ENCODE measurements at regions not wholly inside any gene's neighbourhood (a gene's known extent, or its start where the extent isn't known, plus 50 kb on each side); places are given as distances from the start of the nearest gene placed in this dataset.
A peak's percentile ranks its signal among the peaks of the same experiment; 100 is the strongest.
"Not testable (repeated sequence)": the region's sequence is repeated elsewhere in the genome, so short reads cannot be mapped to it uniquely, and the experiment has no call there.

DNA sequence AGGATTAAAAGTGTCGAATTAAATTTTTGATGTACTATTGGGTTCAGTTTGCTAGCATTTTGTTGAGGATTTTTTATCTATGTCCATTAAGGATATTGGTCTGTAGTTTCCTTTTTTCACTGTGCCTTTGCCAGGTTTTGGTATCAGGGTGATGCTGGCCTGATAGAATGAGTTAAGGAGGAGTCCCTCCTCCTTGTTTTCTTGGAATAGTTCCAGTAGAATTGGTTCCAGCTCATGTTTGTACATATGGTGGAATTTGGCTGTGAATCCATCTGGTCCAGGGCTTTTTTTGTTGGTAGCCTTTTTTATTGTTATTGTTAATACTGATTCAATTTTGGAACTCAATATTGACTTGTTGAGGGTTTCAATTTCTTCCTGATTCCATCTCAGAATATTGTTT lies 141.8 kb downstream of the SIM1 start:
- DNase-seq (ENCODE audit: low read depth) = no peak

DNA sequence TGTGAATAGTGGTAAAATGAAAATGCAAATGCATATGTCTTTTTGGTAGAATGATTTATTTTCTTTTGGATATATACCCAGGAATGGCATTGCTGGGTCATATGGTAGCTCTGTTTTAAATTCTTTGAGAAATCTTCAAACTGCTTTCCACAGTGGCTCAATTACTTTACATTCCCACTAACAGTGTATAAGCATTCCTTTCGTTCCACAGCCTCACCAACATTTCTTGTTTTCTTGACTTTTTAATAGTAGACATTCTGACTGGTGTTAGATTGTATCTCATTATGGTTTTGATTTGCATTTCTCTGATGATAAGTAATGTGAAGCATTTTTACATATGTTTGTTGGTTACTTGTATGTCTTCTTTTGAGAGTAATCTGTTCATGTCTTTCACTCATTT lies 144.0 kb downstream of the SIM1 start:
- no peak for DNase-seq (ENCODE audit: low read depth)

- no peak for DNase-seq (ENCODE audit: low read depth)
Measured at GRCh38 chr6:100317031-100317430, 147.7 kb downstream of the SIM1 start.

DNA sequence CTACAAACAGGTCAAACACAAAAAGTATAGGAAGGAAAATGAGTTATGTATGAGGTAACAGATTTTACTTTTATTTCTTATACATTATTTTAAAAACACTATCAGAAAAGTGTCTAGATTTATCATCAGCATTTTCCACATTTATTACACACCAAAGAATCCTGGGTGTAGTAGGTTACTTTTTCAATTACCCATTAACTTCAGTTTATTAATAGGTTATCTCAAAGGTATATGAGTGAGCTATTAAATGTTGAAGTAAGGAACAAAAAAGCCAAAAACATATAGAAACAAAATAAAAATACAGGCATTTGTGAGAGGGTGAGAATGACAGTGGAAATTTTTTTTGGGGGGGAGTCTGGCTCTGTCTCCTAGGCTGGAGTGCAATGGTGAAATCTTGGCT lies 150.5 kb downstream of the SIM1 start:
- DNase-seq (ENCODE audit: low read depth) = no peak

GRCh38 chr6:100311707-100312251 lies 152.9 kb downstream of the SIM1 start:
- no peak for DNase-seq (ENCODE audit: low read depth)

DNA sequence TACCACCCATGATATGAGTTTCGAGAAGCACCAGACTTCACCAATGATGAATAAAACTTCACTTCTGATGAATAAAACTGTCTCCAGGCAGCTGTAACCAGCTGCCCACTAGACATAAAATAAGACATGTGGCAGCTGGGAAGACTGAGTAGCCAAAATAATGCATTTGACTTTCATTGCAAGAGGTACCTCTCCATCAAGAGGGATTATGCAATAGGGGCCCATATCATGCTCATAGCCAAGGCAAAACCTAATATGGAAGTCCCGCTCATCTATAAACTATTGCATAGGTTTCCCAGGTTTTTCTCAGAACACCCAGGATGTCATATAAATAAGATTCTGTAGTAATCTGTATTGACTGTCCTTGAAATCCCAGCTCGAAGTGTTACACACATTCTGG lies 155.5 kb downstream of the SIM1 start:
- no peak for DNase-seq (ENCODE audit: low read depth)

- no peak for DNase-seq (ENCODE audit: low read depth)
Measured at GRCh38 chr6:100307561-100307960, 157.2 kb downstream of the SIM1 start.

DNA sequence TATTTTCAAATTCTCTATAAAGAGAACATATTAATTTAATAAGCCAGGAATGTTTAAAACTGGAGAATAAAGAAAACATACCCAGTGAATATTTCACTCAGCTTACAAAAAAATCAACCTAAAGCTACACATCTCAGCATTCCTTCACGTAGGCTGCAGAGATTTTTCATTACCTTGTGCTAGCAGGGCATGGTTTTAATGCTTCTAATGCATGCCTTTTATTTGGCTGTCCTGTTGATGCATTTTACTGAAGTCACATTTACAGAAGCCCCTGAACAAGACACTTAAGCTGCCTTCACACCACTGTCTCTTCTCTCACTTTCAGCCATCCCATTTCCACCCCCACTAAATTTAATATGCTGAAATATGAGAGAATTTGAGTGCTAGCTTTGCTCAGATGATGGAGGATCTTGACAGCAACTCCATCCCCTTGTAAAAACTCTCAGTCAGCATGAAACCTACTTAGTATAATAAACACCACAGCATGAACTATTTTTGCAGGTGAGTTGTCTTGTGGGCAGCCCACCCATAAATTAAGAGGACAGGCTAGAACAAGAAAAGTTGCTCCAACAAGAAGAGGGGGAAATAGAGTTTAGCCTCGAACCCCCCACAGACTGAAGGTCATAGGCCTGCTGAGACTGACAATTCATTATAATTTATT lies 159.4 kb downstream of the SIM1 start:
- DNase-seq (ENCODE audit: low read depth) = no peak

DNA sequence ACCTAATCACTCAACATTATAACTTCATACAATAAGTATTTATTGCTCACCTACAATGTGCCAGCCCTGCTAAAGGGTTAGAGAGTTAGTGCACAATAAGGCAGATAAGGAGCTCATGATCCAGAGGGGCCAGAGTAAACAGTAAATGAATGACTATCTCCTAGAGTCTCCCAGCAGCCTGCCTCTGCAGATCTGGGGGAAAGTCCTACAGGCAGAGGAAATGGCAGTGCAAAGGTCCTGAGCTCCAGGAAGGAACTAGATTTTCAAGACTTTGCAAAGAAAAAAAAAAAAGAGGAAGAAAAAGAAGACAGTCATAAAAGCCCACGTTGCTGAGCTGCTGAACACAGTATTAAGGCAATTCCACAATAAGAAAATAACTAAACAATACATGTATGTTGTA lies 160.1 kb downstream of the SIM1 start:
- no peak for DNase-seq (ENCODE audit: low read depth)

DNA sequence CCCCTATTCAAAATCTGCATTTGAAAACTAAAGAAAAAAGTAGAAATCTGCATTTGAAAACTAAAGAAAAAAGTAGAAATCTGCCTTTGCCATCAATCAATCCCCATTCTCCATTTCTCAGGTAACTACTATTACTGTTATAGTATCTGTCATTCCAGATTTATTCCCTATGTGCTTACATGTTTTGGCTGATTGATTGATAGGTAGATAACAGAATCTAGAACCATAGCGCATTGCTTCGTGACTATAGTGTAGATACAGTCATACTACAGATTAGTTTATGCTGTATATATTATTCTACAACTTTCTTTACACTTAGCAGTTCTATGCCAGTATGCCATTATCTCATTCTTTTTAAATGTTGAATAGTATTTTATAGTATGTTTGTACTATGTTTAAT lies 163.0 kb downstream of the SIM1 start:
- DNase-seq (ENCODE audit: low read depth) = no peak

DNA sequence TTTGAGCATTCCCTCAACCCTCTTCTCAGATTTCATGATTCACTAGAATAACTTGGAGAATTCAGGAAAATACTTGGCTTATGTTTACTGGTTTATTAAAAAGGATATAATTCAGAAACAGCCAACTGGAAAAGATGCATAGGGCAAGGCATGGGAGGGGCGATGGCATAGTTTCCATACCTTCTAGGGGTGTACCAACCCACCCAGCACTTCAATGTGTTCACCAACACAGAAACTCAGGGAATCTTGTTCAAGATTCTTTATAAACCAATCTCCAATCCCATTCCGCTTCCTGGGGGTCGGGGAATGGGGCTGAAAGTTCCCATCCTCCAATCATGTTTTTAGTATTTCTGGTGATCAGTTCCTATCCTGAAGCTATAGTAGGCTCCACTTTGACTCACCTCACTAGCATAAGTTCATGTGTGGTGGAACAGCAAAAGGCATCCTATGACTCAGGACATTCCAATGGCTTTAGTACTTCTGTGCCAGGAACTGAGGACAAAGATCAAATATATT lies 164.4 kb downstream of the SIM1 start:
- DNase-seq (ENCODE audit: low read depth) = peak; percentile 82

DNA sequence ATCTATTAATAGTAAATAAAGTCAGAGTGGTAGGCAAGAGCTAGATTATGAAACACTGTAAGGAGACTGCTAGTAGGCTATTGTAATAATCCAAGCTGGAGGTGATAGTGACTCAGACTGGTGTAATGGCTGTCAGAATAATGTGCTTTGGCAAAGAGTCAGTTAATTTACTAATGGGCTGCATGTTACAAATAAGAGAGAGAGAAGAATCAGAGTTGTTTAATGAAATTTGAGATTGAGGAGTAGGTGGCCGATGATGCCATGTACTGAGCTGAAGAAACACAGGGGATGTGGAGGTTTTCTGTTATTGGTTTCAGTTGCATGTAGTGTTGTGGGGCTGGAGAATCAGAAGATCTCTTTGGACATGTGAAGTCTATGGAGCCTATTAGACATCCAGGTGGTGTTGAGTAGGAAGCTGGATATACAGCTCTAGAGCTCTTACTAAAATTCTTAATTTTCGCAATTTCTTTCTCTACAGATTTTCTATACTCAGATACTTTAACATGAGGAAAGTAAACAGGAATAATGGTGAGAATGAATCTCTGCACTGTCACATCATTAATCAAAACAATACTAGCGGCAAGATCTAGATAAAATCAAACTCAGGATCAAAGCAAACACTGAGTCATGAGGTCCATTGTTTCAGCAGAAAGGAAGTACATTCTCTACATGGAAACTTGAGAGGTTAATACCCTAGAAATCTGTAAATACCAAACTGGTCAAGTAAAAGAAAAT lies 167.7 kb downstream of the SIM1 start:
- peak; percentile 49 for DNase-seq (ENCODE audit: low read depth)

DNA sequence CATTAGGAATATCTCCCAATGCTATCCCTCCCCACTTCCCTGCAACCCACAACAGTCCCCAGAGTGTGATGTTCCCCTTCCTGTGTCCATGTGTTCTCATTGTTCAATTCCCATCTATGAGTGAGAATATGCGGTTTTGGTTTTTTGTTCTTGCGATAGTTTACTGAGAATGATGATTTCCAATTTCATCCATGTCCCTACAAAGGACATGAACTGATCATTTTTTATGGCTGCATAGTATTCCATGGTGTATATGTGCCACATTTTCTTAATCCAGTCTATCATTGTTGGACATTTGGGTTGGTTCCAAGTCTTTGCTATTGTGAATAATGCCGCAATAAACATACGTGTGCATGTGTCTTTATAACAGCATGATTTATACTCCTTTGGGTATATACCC lies 169.5 kb downstream of the SIM1 start:
- not testable (repeated sequence) for DNase-seq (ENCODE audit: low read depth)

- no peak for DNase-seq (ENCODE audit: low read depth)
Measured at GRCh38 chr6:100289285-100289684, 175.4 kb downstream of the SIM1 start.

DNA sequence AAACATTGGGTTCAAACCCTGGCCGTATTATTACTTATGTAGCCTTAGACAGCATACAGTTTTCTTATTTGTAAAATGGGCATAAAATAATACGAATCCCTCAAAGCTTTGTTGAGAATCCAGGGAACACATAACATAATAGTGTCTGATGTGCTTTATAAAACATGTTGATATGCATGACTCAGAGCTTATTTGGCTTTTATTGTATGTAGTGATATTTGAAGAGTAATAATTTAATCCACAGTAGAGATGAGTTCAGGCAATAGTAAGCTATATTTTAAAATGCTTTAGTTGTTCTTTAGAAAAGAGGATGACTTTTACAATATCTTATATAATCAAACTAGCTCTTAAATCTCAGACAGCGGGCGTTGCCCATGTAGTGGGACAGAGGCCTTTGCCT lies 176.4 kb downstream of the SIM1 start:
- no peak for DNase-seq (ENCODE audit: low read depth)

- no peak for DNase-seq (ENCODE audit: low read depth)
Measured at GRCh38 chr6:100283285-100283684, 181.4 kb downstream of the SIM1 start.

DNA sequence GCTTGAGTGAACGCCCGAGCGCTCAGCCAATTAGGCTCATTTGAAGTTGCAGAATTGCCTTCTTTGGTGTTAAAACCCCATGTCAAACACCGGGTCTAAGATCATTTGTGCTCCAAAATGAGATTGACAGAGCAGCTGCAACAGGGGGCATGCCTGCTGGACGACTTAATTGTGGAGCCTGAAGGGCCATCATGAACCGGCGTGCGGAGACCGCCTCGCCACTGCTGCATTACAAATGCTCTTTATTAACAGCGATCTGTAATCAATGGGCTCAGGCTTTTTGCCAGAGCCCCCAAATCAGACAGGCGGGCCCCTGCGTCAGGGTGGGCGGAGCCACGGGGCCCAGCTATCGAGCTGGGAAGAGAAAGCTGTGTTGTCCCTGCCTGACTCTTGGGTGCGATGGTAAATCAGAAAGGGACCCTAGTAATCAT lies 183.2 kb downstream of the SIM1 start:
- DNase-seq (ENCODE audit: low read depth) = no peak

GRCh38 chr6:100276311-100277057 lies 188.2 kb downstream of the SIM1 start:
- DNase-seq (ENCODE audit: low read depth) = no peak

- DNase-seq (ENCODE audit: low read depth) = no peak
Measured at GRCh38 chr6:100274147-100274546, 190.6 kb downstream of the SIM1 start.

GRCh38 chr6:100271625-100272024 lies 193.1 kb downstream of the SIM1 start:
- DNase-seq (ENCODE audit: low read depth) = no peak

DNA sequence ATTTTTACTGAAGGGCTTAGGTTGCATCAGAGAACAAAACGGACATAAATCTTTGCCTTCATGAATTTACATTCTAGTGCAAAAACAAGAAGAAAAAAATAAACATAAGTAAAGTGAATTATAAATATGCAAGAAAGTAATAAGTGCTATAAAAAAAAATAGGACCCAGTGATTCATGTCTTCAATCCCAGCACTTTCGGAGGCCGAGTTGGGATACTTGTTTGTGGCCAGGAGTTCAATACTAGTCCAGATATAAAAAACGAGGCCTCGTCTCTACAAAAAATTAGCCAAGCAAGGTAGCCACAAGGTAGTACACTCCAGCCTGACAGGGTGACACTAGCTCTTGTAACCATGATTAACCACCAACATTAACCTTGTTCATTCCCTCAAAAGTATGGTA lies 193.5 kb downstream of the SIM1 start:
- no peak for DNase-seq (ENCODE audit: low read depth)

GRCh38 chr6:100269189-100269588 lies 195.5 kb downstream of the SIM1 start:
- DNase-seq (ENCODE audit: low read depth) = peak; percentile 45

DNA sequence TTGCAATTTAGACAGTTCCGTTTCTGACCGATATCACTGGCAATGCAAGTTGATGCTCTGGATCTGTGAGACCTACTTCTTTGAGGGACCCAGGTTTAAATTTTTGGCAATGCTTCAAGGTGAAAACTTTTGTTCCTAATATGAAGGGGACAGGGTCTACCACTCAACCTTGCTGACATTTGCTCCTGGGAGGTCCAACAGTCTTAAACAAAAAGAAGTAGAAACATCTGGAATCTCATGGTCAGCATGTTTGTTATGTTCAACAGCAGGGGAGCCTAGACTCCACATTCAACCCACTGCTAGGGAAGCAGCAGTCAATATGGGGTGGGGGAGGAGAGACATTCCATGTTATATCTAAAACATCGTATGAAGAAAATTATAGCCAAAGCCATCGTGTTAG lies 196.4 kb downstream of the SIM1 start:
- no peak for DNase-seq (ENCODE audit: low read depth)
